Esophagus muscularis mucosa (tissue), 3 donors: ENCODE measurements at regions not wholly inside any gene's neighbourhood (a gene's known extent, or its start where the extent isn't known, plus 50 kb on each side); places are given as distances from the start of the nearest gene placed in this dataset.

ENCODE experiments used
- POLR2AphosphoS5 ChIP-seq, 2 donors: sonication (generic); formaldehyde crosslinking; IDR thresholded peaks; one replicate each; pipeline ENCODE4 v1.6.1; 2017; ENCODE audit warnings: antibody characterized with exemption in 2 of 2
- TF ChIP-seq, protein P1 (sequence below), 3 experiments: fragments of 200-600 bp in 2 of 3; fragments of 450-650 bp in 1 of 3; sonication (generic) in 2 of 3; IDR thresholded peaks; one replicate each; pipeline ENCODE4 v1.5.1; 2017 to 2019; ENCODE audit warnings: antibody characterized with exemption in 3 of 3, mild to moderate bottlenecking in 2 of 3, moderate library complexity in 1 of 3

- TF ChIP-seq, protein P1, sequence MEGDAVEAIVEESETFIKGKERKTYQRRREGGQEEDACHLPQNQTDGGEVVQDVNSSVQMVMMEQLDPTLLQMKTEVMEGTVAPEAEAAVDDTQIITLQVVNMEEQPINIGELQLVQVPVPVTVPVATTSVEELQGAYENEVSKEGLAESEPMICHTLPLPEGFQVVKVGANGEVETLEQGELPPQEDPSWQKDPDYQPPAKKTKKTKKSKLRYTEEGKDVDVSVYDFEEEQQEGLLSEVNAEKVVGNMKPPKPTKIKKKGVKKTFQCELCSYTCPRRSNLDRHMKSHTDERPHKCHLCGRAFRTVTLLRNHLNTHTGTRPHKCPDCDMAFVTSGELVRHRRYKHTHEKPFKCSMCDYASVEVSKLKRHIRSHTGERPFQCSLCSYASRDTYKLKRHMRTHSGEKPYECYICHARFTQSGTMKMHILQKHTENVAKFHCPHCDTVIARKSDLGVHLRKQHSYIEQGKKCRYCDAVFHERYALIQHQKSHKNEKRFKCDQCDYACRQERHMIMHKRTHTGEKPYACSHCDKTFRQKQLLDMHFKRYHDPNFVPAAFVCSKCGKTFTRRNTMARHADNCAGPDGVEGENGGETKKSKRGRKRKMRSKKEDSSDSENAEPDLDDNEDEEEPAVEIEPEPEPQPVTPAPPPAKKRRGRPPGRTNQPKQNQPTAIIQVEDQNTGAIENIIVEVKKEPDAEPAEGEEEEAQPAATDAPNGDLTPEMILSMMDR (IDR thresholded peaks at IDR 0.05) = no peak
- TF ChIP-seq POLR2AphosphoS5 (IDR thresholded peaks at IDR 0.05) = no peak
These were observed 250.1 kb downstream of the TBX18 start for GRCh38 chr6:84514089-84514971.
